Loucy (cell line): ENCODE measurements at regions not wholly inside any gene's neighbourhood (a gene's known extent, or its start where the extent isn't known, plus 50 kb on each side); places are given as distances from the start of the nearest gene placed in this dataset.

Source experiments
- CTCF ChIP-seq: fragments of 200-600 bp; sonication (generic); conservative IDR thresholded peaks from 2 replicates; pipeline ENCODE4 v1.5.1; 2014; ENCODE audit warnings: mild to moderate bottlenecking, antibody characterized with exemption, low read length
- EZH2phosphoT487 ChIP-seq: fragments of 200-600 bp; IDR thresholded peaks from 2 replicates; pipeline ENCODE4 v1.6.1; 2018; ENCODE audit warnings: antibody characterized with exemption, mild to moderate bottlenecking, moderate library complexity, borderline replicate concordance

GRCh38 chr7:52592698-52593097 is 442.7 kb upstream of the POM121L12 start:
- TF ChIP-seq CTCF (no peak), EZH2phosphoT487 (no peak)
